B cell (primary cell): ENCODE measurements at regions not wholly inside any gene's neighbourhood (a gene's known extent, or its start where the extent isn't known, plus 50 kb on each side); places are given as distances from the start of the nearest gene placed in this dataset.

Source experiments
- ATAC-seq: fragments of 200-7000 bp; cut with Tn5 transposase; one replicate; pipeline ENCODE4 v1.10.0; 2021; ENCODE audit warnings: low read depth, mild to moderate bottlenecking, moderate number of reproducible peaks, moderate library complexity
- CTCF ChIA-PET: fragments of 350-600 bp; sonication (Branson Sonifier 250); formaldehyde crosslinking; loops from one replicate; lab custom pipeline; 2021; ENCODE audit warnings: antibody characterized with exemption, inconsistent platforms; lab: Charles Lee
- POLR2A ChIA-PET: fragments of 350-600 bp; sonication (Branson Sonifier 250); formaldehyde crosslinking; loops from one replicate; lab custom pipeline; 2021; ENCODE audit warnings: antibody characterized with exemption; lab: Charles Lee
- DNase-seq: peaks from one replicate; pipeline ENCODE4 v3.0.0; 2013
- H2AFZ ChIP-seq: 2 replicates; pipeline ENCODE4 v1.6.1; 2012; ENCODE audit warnings: mild to moderate bottlenecking, low read depth, low read length; ENCODE audit not compliant: insufficient read depth, poor library complexity, severe bottlenecking
- H3K27ac ChIP-seq, 2 donors: 1 replicate in 1 of 2; 2 replicates in 1 of 2; pipeline ENCODE4 v1.5.1; 2012 to 2013; ENCODE audit warnings: low read length in 2 of 2, mild to moderate bottlenecking in 2 of 2, moderate library complexity in 1 of 2
- H3K27me3 ChIP-seq, 4 experiments: fragments of 200-600 bp in 1 of 4; sonication (generic) in 1 of 4; replicated peaks in 1 of 4; 1 replicate in 2 of 4; 2 replicates in 2 of 4; pipeline versions ENCODE4 v1.6.1 to v1.7.0; 2013 to 2016; ENCODE audit warnings: low read length in 3 of 4, mild to moderate bottlenecking in 2 of 4, mixed read lengths in 1 of 4, moderate library complexity in 1 of 4; ENCODE audit not compliant: insufficient read depth in 4 of 4, control insufficient read depth in 3 of 4; ENCODE audit errors: control extremely low read depth in 1 of 4
- H3K36me3 ChIP-seq, 2 experiments: replicated peaks in 1 of 2; 1 replicate in 1 of 2; 2 replicates in 1 of 2; pipeline versions ENCODE4 v1.6.1 to v1.7.1; 2013; ENCODE audit warnings: low read length in 1 of 2; ENCODE audit not compliant: insufficient read depth in 2 of 2, control insufficient read depth in 1 of 2; ENCODE audit errors: control extremely low read depth in 1 of 2, extremely low read depth in 1 of 2
- H3K4me1 ChIP-seq, 2 donors: fragments of 200-600 bp in 1 of 2; sonication (generic) in 1 of 2; 1 replicate in 1 of 2; 2 replicates in 1 of 2; pipeline versions ENCODE4 v1.5.1 to v1.6.1; 2013 to 2017; ENCODE audit warnings: low read length in 2 of 2; ENCODE audit not compliant: control insufficient read depth in 2 of 2, insufficient read depth in 2 of 2
- H3K4me2 ChIP-seq: replicated peaks from 2 replicates; pipeline ENCODE3; 2012; ENCODE audit warnings: mild to moderate bottlenecking, low read depth, low read length; ENCODE audit not compliant: poor library complexity, severe bottlenecking
- H3K4me3 ChIP-seq, 5 experiments: fragments of 200-600 bp in 1 of 5; sonication (generic) in 1 of 5; 1 replicate in 3 of 5; 2 replicates in 2 of 5; pipeline versions ENCODE4 v1.5.1 to v1.7.0; 2011 to 2016; ENCODE audit warnings: low read length in 4 of 5, mild to moderate bottlenecking in 4 of 5, low read depth in 2 of 5, control low read depth in 1 of 5, moderate library complexity in 1 of 5; ENCODE audit not compliant: insufficient read depth in 1 of 5; ENCODE audit errors: control extremely low read depth in 1 of 5, extremely low read depth in 1 of 5
- H3K79me2 ChIP-seq: fragments of 200-600 bp; sonication (generic); one replicate; pipeline ENCODE4 v1.6.0; 2016; ENCODE audit warnings: low read length; ENCODE audit not compliant: control insufficient read depth, insufficient read depth
- H3K9ac ChIP-seq: fragments of 200-600 bp; sonication (generic); 2 replicates; pipeline ENCODE4 v1.6.1; 2017; ENCODE audit warnings: mild to moderate bottlenecking, low read length, moderate library complexity
- H3K9me3 ChIP-seq, 3 donors: one replicate each; pipeline versions ENCODE4 v1.6.1 to v1.7.1; 2013; ENCODE audit warnings: low read length in 2 of 3; ENCODE audit not compliant: control insufficient read depth in 2 of 3, insufficient read depth in 1 of 3; ENCODE audit errors: control extremely low read depth in 1 of 3
- H4K20me1 ChIP-seq: 2 replicates; pipeline ENCODE4 v1.6.0; 2012; ENCODE audit warnings: mild to moderate bottlenecking, low read length; ENCODE audit not compliant: insufficient read depth, control insufficient read depth, poor library complexity, severe bottlenecking
- H3K27ac Mint-ChIP-seq: one replicate; pipeline ENCODE4 v1.8.0; 2021; ENCODE audit warnings: mixed read lengths
- H3K27me3 Mint-ChIP-seq: one replicate; pipeline ENCODE4 v1.8.0; 2021; ENCODE audit warnings: mixed read lengths
- H3K4me1 Mint-ChIP-seq: one replicate; pipeline ENCODE4 v1.8.0; 2021; ENCODE audit warnings: mixed read lengths
- H3K4me3 Mint-ChIP-seq: one replicate; pipeline ENCODE4 v1.8.0; 2021; ENCODE audit warnings: mixed read lengths
- H3K9me3 Mint-ChIP-seq: one replicate; pipeline ENCODE4 v1.8.0; 2022; ENCODE audit warnings: mixed read lengths; ENCODE audit not compliant: insufficient read depth
- EZH2 ChIP-seq: IDR thresholded peaks from 2 replicates; pipeline ENCODE4 v1.6.1; 2012; ENCODE audit warnings: borderline replicate concordance, low read depth, mild to moderate bottlenecking, moderate library complexity, low read length; ENCODE audit not compliant: insufficient read depth, poor library complexity, severe bottlenecking
- WGBS: methylation state at CpG from one replicate; pipeline ENCODE4 v1.1.5; 2013; ENCODE audit warnings: missing lambda C conversion rate; ENCODE audit not compliant: insufficient coverage; 5-methylcytosine and 5-hydroxymethylcytosine counted together
- intact Hi-C: fragments of 100-400 bp; cut with micrococcal nuclease; formaldehyde crosslinking; loops from one replicate; pipeline ENCODE4 v1.10.0; 2022
- TF ChIP-seq, protein P1 (sequence below): fragments of 200-600 bp; IDR thresholded peaks from one replicate; pipeline ENCODE4 v1.8.0; 2022; ENCODE audit warnings: antibody characterized with exemption, mild to moderate bottlenecking

DNA sequence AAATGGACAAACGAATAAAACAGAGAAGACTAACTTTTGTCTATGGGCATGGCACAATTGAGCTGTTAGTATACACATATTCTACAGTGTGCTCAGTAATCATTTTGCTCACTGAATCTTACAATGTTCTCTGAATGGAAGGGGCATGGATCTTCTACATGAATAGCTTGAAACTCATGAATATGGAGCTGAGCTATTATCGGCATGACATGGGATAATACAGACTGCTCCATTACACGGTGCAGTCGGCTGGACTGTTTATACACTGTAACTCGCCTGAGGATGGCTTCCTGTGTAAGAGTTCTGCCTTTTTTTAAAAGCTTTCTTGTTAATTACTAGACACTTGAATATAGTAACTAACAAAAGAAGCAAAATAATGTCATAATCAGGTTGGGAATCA, 368.5 kb upstream of the MAD2L1 start:
- Histone ChIP-seq H2AFZ (no peak overlapping the region), H3K9ac (no peak overlapping the region), H4K20me1 (no peaks in the 10 kb centered on the region), H3K27ac (no peak overlapping the region), H3K27me3 (no peaks in the 10 kb centered on the region), H3K4me1 (no peaks in the 10 kb centered on the region), H3K9me3 (no peaks in the 10 kb centered on the region), H3K36me3 (no peaks in the 10 kb centered on the region), H3K4me3 (no peak overlapping the region), H3K4me2 (no peak overlapping the region), H3K79me2 (no peaks in the 10 kb centered on the region)
- DNase-seq (no peak), ATAC-seq (no peak)
- TF ChIP-seq EZH2: no peak
- TF ChIP-seq, protein P1, sequence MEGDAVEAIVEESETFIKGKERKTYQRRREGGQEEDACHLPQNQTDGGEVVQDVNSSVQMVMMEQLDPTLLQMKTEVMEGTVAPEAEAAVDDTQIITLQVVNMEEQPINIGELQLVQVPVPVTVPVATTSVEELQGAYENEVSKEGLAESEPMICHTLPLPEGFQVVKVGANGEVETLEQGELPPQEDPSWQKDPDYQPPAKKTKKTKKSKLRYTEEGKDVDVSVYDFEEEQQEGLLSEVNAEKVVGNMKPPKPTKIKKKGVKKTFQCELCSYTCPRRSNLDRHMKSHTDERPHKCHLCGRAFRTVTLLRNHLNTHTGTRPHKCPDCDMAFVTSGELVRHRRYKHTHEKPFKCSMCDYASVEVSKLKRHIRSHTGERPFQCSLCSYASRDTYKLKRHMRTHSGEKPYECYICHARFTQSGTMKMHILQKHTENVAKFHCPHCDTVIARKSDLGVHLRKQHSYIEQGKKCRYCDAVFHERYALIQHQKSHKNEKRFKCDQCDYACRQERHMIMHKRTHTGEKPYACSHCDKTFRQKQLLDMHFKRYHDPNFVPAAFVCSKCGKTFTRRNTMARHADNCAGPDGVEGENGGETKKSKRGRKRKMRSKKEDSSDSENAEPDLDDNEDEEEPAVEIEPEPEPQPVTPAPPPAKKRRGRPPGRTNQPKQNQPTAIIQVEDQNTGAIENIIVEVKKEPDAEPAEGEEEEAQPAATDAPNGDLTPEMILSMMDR: no peak
- Mint-ChIP-seq H3K27ac (no peak overlapping the region), H3K9me3 (peaks cover 2% of the 10 kb centered on the region), H3K4me1 (no peaks in the 10 kb centered on the region), H3K4me3 (no peak overlapping the region), H3K27me3 (no peaks in the 10 kb centered on the region)
- POLR2A ChIA-PET: no interaction called here
- intact Hi-C loops: no loop called here
- CTCF ChIA-PET: no interaction called here
- 100% methylated on average over 1 of the region's 5 CpGs for WGBS

GRCh38 chr4:120434756-120435155, 368.1 kb upstream of the MAD2L1 start:
- H3K27ac Mint-ChIP-seq: no peak overlapping the region
- TF ChIP-seq EZH2: no peak
- TF ChIP-seq, protein P1: no peak
- intact Hi-C loops: no loop called here
- H3K4me3 Mint-ChIP-seq: no peak overlapping the region
- H3K9me3 Mint-ChIP-seq: peaks cover 2% of the 10 kb centered on the region
- ChIA-PET POLR2A (no interaction called here), CTCF (no interaction called here)
- Histone ChIP-seq H3K4me3 (no peak overlapping the region), H3K4me2 (no peak overlapping the region), H4K20me1 (no peaks in the 10 kb centered on the region), H3K9me3 (no peaks in the 10 kb centered on the region), H3K36me3 (no peaks in the 10 kb centered on the region), H3K27ac (no peak overlapping the region), H3K9ac (no peak overlapping the region), H3K79me2 (no peaks in the 10 kb centered on the region), H3K27me3 (no peaks in the 10 kb centered on the region), H3K4me1 (no peaks in the 10 kb centered on the region), H2AFZ (no peak overlapping the region)
- WGBS: no CpG with 5 or more reads among the region's 2 CpGs
- H3K4me1 Mint-ChIP-seq: no peaks in the 10 kb centered on the region
- no peaks in the 10 kb centered on the region for H3K27me3 Mint-ChIP-seq
- ATAC-seq: no peak
- no peak for DNase-seq
